Panc1 (cell line): ENCODE measurements at regions not wholly inside any gene's neighbourhood (a gene's known extent, or its start where the extent isn't known, plus 50 kb on each side); places are given as distances from the start of the nearest gene placed in this dataset.

Experiments
- ATAC-seq: fragments of 200-7000 bp; cut with Tn5 transposase; 2 replicates; pipeline ENCODE4 v1.9.1; 2020; ENCODE audit warnings: mild to moderate bottlenecking, moderate library complexity
- BruUV-seq: library from RNA; stranded (reverse); fragments of 400-500 nt; replicated peaks from 2 replicates; lab custom pipeline; 2021; lab: Mats Ljungman, UMichigan
- CTCF ChIA-PET: fragments of 300-600 bp; sonication (Branson Sonifier 250); formaldehyde crosslinking; loops from one replicate; lab custom pipeline; 2022; ENCODE audit warnings: antibody characterized with exemption; lab: Charles Lee
- POLR2A ChIA-PET: fragments of 300-600 bp; sonication (Branson Sonifier 250); formaldehyde crosslinking; loops from one replicate; lab custom pipeline; 2022; ENCODE audit warnings: antibody characterized with exemption; lab: Charles Lee
- DNase-seq: peaks from one replicate; pipeline ENCODE4 v3.0.0-alpha.2; 2010; ENCODE audit warnings: low read depth, low spot score
- H3K27ac ChIP-seq: 2 replicates; pipeline ENCODE4 v1.5.1; 2011; ENCODE audit warnings: mild to moderate bottlenecking, low read length, inconsistent platforms
- H3K27me3 ChIP-seq: fragments of 200-500 bp; sonication (Bioruptor generic); 2 replicates; pipeline ENCODE4 v1.6.0; 2014; ENCODE audit warnings: low read length, inconsistent platforms; ENCODE audit not compliant: control insufficient read depth, insufficient read depth
- H3K36me3 ChIP-seq: fragments of 200-500 bp; sonication (Bioruptor generic); 2 replicates; pipeline ENCODE4 v1.5.1; 2014; ENCODE audit warnings: inconsistent platforms, mild to moderate bottlenecking, low read length, moderate library complexity; ENCODE audit not compliant: control insufficient read depth, insufficient read depth
- H3K4me1 ChIP-seq: 2 replicates; pipeline ENCODE4 v1.5.1; 2011; ENCODE audit warnings: inconsistent platforms, mild to moderate bottlenecking, low read length, moderate library complexity; ENCODE audit not compliant: control insufficient read depth, insufficient read depth
- H3K4me3 ChIP-seq, 2 experiments: 2 replicates each; pipeline ENCODE4 v1.5.1; 2011 to 2012; ENCODE audit warnings: low read depth in 2 of 2, low read length in 2 of 2, mild to moderate bottlenecking in 2 of 2, inconsistent platforms in 1 of 2, moderate library complexity in 1 of 2
- H3K9me3 ChIP-seq: fragments of 200-500 bp; sonication (Bioruptor generic); 2 replicates; pipeline ENCODE4 v1.5.1; 2014; ENCODE audit warnings: low read depth, mild to moderate bottlenecking, inconsistent platforms, low read length, moderate library complexity; ENCODE audit not compliant: control insufficient read depth, insufficient read depth
- CTCF ChIP-seq: fragments of 450-650 bp; IDR thresholded peaks from 2 replicates; pipeline ENCODE4 v1.5.1; 2017; ENCODE audit warnings: mild to moderate bottlenecking
- POLR2AphosphoS5 ChIP-seq: IDR thresholded peaks from 2 replicates; pipeline ENCODE4 v1.6.1; 2012; ENCODE audit warnings: mild to moderate bottlenecking, low read depth, low read length, moderate library complexity
- SIN3A ChIP-seq: IDR thresholded peaks from 2 replicates; pipeline ENCODE4 v1.6.1; 2012; ENCODE audit warnings: low read depth, mild to moderate bottlenecking, low read length, moderate library complexity, borderline replicate concordance; ENCODE audit not compliant: insufficient read depth
- TCF7L2 ChIP-seq: IDR thresholded peaks from 2 replicates; pipeline ENCODE4 v1.6.1; 2011; ENCODE audit warnings: mild to moderate bottlenecking, low read depth, low read length, inconsistent platforms
- in situ Hi-C: cut with HindIII; loops from 2 replicates; pipeline ENCODE4 v1.10.0; 2016; ENCODE audit warnings: low sequenced_read_pairs, low pct_unique_long_range_greater_than_20kb
- intact Hi-C: fragments of 100-400 bp; cut with micrococcal nuclease; formaldehyde crosslinking; loops from one replicate; pipeline ENCODE4 v1.10.0; 2022; ENCODE audit not compliant: unreplicated experiment
- TF ChIP-seq, protein P1 (sequence below), 2 experiments: IDR thresholded peaks; 2 replicates each; pipeline ENCODE4 v1.6.1; 2011 to 2012; ENCODE audit warnings: low read depth in 2 of 2, control low read depth in 1 of 2, low read length in 1 of 2, mild to moderate bottlenecking in 1 of 2, moderate library complexity in 1 of 2; ENCODE audit not compliant: insufficient read depth in 1 of 2

DNA sequence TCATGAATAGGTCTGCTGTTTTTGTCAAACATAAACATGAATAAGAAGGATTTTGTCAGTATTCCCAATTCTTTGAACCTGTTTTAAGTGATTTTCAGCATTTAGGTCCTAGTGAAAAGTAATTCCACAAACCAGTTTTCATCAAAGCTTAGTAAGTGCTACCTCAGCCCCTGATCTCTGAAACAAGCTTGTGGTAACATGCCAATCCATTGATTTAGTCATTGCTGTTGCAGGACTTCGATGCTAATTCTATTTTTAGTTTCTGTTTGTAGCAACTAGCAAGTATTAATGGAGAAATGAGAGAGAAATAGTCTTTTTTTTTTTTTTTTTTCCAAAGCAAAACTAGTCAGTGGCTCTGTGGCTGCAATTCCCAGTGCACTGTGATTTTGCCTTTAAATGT is 91.4 kb downstream of the JRKL start:
- no peak overlapping the region for H3K4me3 ChIP-seq

DNA sequence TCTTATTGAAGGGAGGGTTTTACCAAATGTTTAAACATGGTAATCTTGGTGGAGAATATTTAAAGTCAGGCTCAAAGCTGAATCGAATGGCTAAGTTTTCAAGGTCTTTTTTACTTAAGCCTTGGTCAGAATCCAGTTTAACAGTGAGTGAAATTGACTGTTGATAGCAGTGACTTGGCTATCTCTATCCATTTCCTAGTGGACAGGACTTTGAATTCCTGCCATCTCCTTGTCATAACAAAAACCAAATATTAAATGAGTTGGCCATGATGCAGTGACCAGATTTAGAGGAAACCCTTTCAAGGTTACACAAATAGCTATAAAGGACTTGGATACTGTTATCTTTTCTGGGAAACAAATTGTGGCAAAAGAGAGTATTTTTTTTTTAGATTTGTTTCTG is 92.0 kb downstream of the JRKL start:
- intact Hi-C loops (no loop called here), in situ Hi-C loops (no loop called here)
- Histone ChIP-seq H3K36me3 (no peaks in the 10 kb centered on the region), H3K27me3 (no peaks in the 10 kb centered on the region), H3K27ac (no peak overlapping the region), H3K4me3 (no peak overlapping the region), H3K9me3 (no peaks in the 10 kb centered on the region), H3K4me1 (no peaks in the 10 kb centered on the region)
- ChIA-PET POLR2A (no interaction called here), CTCF (no interaction called here)
- DNase-seq, result no peak
- BruUV-seq, result no TSS peak
- TF ChIP-seq SIN3A, result no peak
- ATAC-seq, result no peak

More for the DNA sequence above, 91.4 kb downstream of the JRKL start:
- DNase-seq (no peak), ATAC-seq (no peak)
- H3K27ac ChIP-seq, result no peak overlapping the region
- TF ChIP-seq POLR2AphosphoS5 (no peak), SIN3A (no peak), TCF7L2 (no peak), CTCF (no peak)
- TF ChIP-seq, protein P1, sequence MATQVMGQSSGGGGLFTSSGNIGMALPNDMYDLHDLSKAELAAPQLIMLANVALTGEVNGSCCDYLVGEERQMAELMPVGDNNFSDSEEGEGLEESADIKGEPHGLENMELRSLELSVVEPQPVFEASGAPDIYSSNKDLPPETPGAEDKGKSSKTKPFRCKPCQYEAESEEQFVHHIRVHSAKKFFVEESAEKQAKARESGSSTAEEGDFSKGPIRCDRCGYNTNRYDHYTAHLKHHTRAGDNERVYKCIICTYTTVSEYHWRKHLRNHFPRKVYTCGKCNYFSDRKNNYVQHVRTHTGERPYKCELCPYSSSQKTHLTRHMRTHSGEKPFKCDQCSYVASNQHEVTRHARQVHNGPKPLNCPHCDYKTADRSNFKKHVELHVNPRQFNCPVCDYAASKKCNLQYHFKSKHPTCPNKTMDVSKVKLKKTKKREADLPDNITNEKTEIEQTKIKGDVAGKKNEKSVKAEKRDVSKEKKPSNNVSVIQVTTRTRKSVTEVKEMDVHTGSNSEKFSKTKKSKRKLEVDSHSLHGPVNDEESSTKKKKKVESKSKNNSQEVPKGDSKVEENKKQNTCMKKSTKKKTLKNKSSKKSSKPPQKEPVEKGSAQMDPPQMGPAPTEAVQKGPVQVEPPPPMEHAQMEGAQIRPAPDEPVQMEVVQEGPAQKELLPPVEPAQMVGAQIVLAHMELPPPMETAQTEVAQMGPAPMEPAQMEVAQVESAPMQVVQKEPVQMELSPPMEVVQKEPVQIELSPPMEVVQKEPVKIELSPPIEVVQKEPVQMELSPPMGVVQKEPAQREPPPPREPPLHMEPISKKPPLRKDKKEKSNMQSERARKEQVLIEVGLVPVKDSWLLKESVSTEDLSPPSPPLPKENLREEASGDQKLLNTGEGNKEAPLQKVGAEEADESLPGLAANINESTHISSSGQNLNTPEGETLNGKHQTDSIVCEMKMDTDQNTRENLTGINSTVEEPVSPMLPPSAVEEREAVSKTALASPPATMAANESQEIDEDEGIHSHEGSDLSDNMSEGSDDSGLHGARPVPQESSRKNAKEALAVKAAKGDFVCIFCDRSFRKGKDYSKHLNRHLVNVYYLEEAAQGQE (IDR thresholded peaks at IDR 0.05; ENCODE audit: insufficient read depth in 1 of 2, low read depth in 2 of 2, low read length in 1 of 2), result no peak
- H3K9me3 ChIP-seq, result no peaks in the 10 kb centered on the region
- no peaks in the 10 kb centered on the region for H3K4me1 ChIP-seq
- no TSS peak for BruUV-seq
- CTCF ChIA-PET, result interaction anchor here (0.7 kb wide), 1 partner anchor 775 kb away, joined by 6 read pairs; no protein-coding TSS in a partner anchor
- H3K27me3 ChIP-seq, result no peaks in the 10 kb centered on the region
- in situ Hi-C loops (no loop called here), intact Hi-C loops (no loop called here)
- no peaks in the 10 kb centered on the region for H3K36me3 ChIP-seq
- POLR2A ChIA-PET, result no interaction called here

- no peak for DNase-seq
- H3K4me3 ChIP-seq, result no peak overlapping the region
- no peaks in the 10 kb centered on the region for H3K36me3 ChIP-seq
- BruUV-seq, result no TSS peak
- H3K4me1 ChIP-seq, result no peaks in the 10 kb centered on the region
- intact Hi-C loops (no loop called here), in situ Hi-C loops (no loop called here)
- ATAC-seq, result no peak
- ChIA-PET POLR2A (no interaction called here), CTCF (no interaction called here)
- H3K9me3 ChIP-seq, result no peaks in the 10 kb centered on the region
- H3K27ac ChIP-seq, result no peak overlapping the region
- H3K27me3 ChIP-seq, result no peaks in the 10 kb centered on the region
- TF ChIP-seq, protein P1 (IDR thresholded peaks at IDR 0.05; ENCODE audit: insufficient read depth in 1 of 2, low read depth in 2 of 2, low read length in 1 of 2), result no peak
- no peak for TF ChIP-seq CTCF
- TF ChIP-seq SIN3A, result no peak
- no peak for TF ChIP-seq POLR2AphosphoS5
- no peak for TF ChIP-seq TCF7L2
These were observed 92.4 kb downstream of the JRKL start for GRCh38 chr11:96482193-96482592.
